Myocyte (in vitro differentiated cells): ENCODE measurements at regions not wholly inside any gene's neighbourhood (a gene's known extent, or its start where the extent isn't known, plus 50 kb on each side); places are given as distances from the start of the nearest gene placed in this dataset.
"Not testable (repeated sequence)": the region's sequence is repeated elsewhere in the genome, so short reads cannot be mapped to it uniquely, and the experiment has no call there.

Experiments used
- DNase-seq: peaks from one replicate; pipeline ENCODE4 v3.0.0-alpha.2; 2012; ENCODE audit warnings: low read depth

GRCh38 chr9:22508354-22508753 lies 61.7 kb downstream of the DMRTA1 start:
- DNase-seq, result not testable (repeated sequence)

- no peak for DNase-seq
These were observed 62.2 kb downstream of the DMRTA1 start for GRCh38 chr9:22508790-22509189.

- DNase-seq, result peak; percentile 17
These were observed 65.9 kb downstream of the DMRTA1 start for GRCh38 chr9:22512495-22512894.

- no peak for DNase-seq
These were observed 68.2 kb downstream of the DMRTA1 start for GRCh38 chr9:22514871-22515270.

GRCh38 chr9:22522206-22522740 lies 75.6 kb downstream of the DMRTA1 start:
- no peak for DNase-seq

- peak; percentile 32 for DNase-seq
These were observed 81.9 kb downstream of the DMRTA1 start for GRCh38 chr9:22528485-22528884.

GRCh38 chr9:22529426-22530199 lies 83.0 kb downstream of the DMRTA1 start:
- peak; percentile 6 for DNase-seq

- DNase-seq, result no peak
These were observed 89.2 kb downstream of the DMRTA1 start for GRCh38 chr9:22535780-22536179.

- no peak for DNase-seq
These were observed 91.1 kb downstream of the DMRTA1 start for GRCh38 chr9:22537721-22538120.

GRCh38 chr9:22548625-22549024 lies 102.0 kb downstream of the DMRTA1 start:
- no peak for DNase-seq

GRCh38 chr9:22574740-22575139 lies 128.1 kb downstream of the DMRTA1 start:
- no peak for DNase-seq

GRCh38 chr9:22580788-22581187 lies 134.2 kb downstream of the DMRTA1 start:
- no peak for DNase-seq

- DNase-seq, result no peak
These were observed 135.6 kb downstream of the DMRTA1 start for GRCh38 chr9:22582221-22582620.

GRCh38 chr9:22588918-22589317 lies 142.3 kb downstream of the DMRTA1 start:
- DNase-seq, result no peak

GRCh38 chr9:22590336-22591033 lies 143.9 kb downstream of the DMRTA1 start:
- DNase-seq, result no peak

- DNase-seq, result no peak
These were observed 149.2 kb downstream of the DMRTA1 start for GRCh38 chr9:22595805-22596204.

GRCh38 chr9:22617156-22617555 lies 170.5 kb downstream of the DMRTA1 start:
- peak; percentile 11 for DNase-seq

- no peak for DNase-seq
These were observed 176.2 kb downstream of the DMRTA1 start for GRCh38 chr9:22622815-22623214.

GRCh38 chr9:22623236-22623635 lies 176.6 kb downstream of the DMRTA1 start:
- DNase-seq, result no peak

GRCh38 chr9:22625540-22625939 lies 178.9 kb downstream of the DMRTA1 start:
- no peak for DNase-seq

- DNase-seq, result peak; percentile 5
These were observed 196.9 kb downstream of the DMRTA1 start for GRCh38 chr9:22643541-22643940.

GRCh38 chr9:22645893-22646292 lies 199.3 kb downstream of the DMRTA1 start:
- DNase-seq, result no peak

GRCh38 chr9:22649384-22649783 lies 202.8 kb downstream of the DMRTA1 start:
- DNase-seq, result no peak
